Type B pancreatic cell (in vitro differentiated cells): ENCODE measurements at regions not wholly inside any gene's neighbourhood (a gene's known extent, or its start where the extent isn't known, plus 50 kb on each side); places are given as distances from the start of the nearest gene placed in this dataset.

Experiments
- DNase-seq: peaks from one replicate; pipeline ENCODE4 v3.0.0; 2021; ENCODE audit warnings: mixed read lengths; ENCODE audit not compliant: unreplicated experiment; ENCODE audit errors: extremely low spot score
- H3K27ac Mint-ChIP-seq: 2 replicates; pipeline ENCODE4 v1.8.0; 2021; ENCODE audit warnings: mild to moderate bottlenecking, mixed read lengths
- H3K27me3 Mint-ChIP-seq: 2 replicates; pipeline ENCODE4 v1.8.0; 2021; ENCODE audit warnings: mixed read lengths
- H3K36me3 Mint-ChIP-seq: 2 replicates; pipeline ENCODE4 v1.8.0; 2021; ENCODE audit warnings: mixed read lengths
- H3K4me1 Mint-ChIP-seq: one replicate; pipeline ENCODE4 v1.8.0; 2021; ENCODE audit warnings: mixed read lengths; ENCODE audit not compliant: unreplicated experiment
- H3K4me3 Mint-ChIP-seq: 2 replicates; pipeline ENCODE4 v1.8.0; 2021; ENCODE audit warnings: mild to moderate bottlenecking, mixed read lengths
- H3K9me3 Mint-ChIP-seq: 2 replicates; pipeline ENCODE4 v1.8.0; 2021; ENCODE audit warnings: mixed read lengths
- TF ChIP-seq, protein P1 (sequence below): fragments of 200-600 bp; sonication (generic); conservative IDR thresholded peaks from 2 replicates; pipeline ENCODE4 v1.5.0; 2021; ENCODE audit warnings: antibody characterized with exemption, mild to moderate bottlenecking

DNA sequence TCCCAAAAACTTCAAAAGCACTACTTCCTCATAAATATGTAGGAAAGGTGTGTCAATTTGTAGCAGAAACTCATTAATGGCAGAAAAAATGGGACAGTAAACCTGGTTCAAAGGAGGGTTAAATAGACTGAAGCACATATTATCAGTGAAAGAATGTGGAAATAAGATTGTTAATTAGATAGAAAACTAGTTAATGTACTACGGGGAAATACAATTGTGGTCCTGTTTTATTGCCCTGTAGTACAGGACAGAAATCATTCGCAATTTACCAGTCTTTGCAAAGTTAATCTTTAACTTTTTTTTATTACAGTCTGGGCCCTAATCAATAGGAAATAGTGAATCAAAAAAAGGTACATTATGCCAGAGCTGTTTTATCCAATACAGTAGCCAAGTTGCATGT lies 82.0 kb upstream of the PAK5 start:
- no peaks in the 10 kb centered on the region for H3K9me3 Mint-ChIP-seq
- no peak overlapping the region for H3K27ac Mint-ChIP-seq
- H3K36me3 Mint-ChIP-seq = no peaks in the 10 kb centered on the region
- DNase-seq = no peak
- H3K27me3 Mint-ChIP-seq = peaks cover 16% of the 10 kb centered on the region
- TF ChIP-seq, protein P1, sequence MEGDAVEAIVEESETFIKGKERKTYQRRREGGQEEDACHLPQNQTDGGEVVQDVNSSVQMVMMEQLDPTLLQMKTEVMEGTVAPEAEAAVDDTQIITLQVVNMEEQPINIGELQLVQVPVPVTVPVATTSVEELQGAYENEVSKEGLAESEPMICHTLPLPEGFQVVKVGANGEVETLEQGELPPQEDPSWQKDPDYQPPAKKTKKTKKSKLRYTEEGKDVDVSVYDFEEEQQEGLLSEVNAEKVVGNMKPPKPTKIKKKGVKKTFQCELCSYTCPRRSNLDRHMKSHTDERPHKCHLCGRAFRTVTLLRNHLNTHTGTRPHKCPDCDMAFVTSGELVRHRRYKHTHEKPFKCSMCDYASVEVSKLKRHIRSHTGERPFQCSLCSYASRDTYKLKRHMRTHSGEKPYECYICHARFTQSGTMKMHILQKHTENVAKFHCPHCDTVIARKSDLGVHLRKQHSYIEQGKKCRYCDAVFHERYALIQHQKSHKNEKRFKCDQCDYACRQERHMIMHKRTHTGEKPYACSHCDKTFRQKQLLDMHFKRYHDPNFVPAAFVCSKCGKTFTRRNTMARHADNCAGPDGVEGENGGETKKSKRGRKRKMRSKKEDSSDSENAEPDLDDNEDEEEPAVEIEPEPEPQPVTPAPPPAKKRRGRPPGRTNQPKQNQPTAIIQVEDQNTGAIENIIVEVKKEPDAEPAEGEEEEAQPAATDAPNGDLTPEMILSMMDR = no peak
- H3K4me1 Mint-ChIP-seq = peaks cover 13% of the 10 kb centered on the region
- H3K4me3 Mint-ChIP-seq = no peak overlapping the region

DNA sequence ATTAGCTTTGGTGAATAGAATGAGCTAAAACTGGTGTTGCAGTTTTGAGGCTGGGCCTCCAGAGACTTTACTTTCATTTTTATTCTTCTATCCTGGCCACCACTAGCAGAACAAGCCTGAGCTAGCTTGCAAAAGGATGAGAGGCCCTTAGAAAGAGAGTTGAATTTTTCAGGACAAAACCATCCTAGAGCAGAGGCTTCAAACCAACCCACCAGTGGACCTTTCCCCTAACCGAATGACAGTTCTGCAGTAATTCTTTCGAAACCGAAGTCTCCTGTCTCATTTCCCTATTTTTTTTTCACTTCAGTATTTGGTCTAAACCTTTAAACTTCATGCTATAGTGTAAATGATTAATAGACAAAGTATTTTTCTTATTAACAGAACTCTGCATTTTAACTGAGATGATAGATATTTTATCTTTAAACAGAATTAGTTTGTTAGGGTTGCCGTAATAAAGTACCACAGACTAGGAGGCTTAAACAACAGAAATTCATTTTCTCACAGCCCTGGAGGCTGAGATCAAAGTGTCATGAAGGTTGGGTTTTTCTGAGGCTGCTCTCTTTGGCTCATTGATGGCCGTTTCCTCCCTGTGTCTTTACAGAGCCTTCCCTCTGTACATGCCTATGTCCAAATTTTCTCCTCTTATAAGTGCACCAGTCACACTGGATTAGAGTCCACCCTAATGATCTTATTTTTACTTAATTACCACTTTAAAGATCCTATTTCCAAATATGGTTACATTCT lies 80.6 kb upstream of the PAK5 start:
- no peak overlapping the region for H3K27ac Mint-ChIP-seq
- no peaks in the 10 kb centered on the region for H3K9me3 Mint-ChIP-seq

DNA sequence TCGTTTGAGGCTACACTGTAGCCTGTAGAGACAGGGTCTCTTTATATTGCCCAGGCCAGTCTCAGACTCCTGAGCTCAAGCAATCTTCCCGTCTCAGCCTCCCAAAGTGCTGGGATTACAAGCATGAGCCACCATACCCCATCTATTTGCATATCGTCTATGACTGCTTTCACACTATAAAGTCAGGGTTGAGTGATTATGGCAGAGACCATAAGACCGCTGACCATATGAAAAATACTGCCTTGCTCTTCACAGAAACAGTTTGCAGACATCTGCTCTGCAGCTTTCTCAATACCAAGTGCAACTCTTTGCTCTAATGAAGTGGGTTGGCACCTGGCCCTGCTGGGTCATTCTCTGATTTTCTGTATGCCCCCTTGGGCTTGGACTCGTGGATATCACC lies 79.5 kb upstream of the PAK5 start:
- Mint-ChIP-seq H3K27ac (no peak overlapping the region), H3K9me3 (no peaks in the 10 kb centered on the region), H3K4me3 (no peak overlapping the region), H3K36me3 (no peaks in the 10 kb centered on the region), H3K4me1 (peaks cover 13% of the 10 kb centered on the region), H3K27me3 (peaks cover 25% of the 10 kb centered on the region)
- TF ChIP-seq, protein P1 = no peak
- no peak for DNase-seq

More for the DNA sequence above, 80.6 kb upstream of the PAK5 start:
- no peak overlapping the region for H3K4me3 Mint-ChIP-seq
- H3K4me1 Mint-ChIP-seq = peaks cover 13% of the 10 kb centered on the region
- TF ChIP-seq, protein P1 = no peak
- peaks cover 24% of the 10 kb centered on the region for H3K27me3 Mint-ChIP-seq
- H3K36me3 Mint-ChIP-seq = no peaks in the 10 kb centered on the region
- DNase-seq = no peak

- H3K4me1 Mint-ChIP-seq = peaks cover 13% of the 10 kb centered on the region
- peaks cover 32% of the 10 kb centered on the region for H3K27me3 Mint-ChIP-seq
- TF ChIP-seq, protein P1 = no peak
- no peaks in the 10 kb centered on the region for H3K36me3 Mint-ChIP-seq
- no peak overlapping the region for H3K27ac Mint-ChIP-seq
- DNase-seq = no peak
- H3K9me3 Mint-ChIP-seq = no peaks in the 10 kb centered on the region
- no peak overlapping the region for H3K4me3 Mint-ChIP-seq
Observed at GRCh38 chr20:9916761-9917160, 77.9 kb upstream of the PAK5 start.

DNA sequence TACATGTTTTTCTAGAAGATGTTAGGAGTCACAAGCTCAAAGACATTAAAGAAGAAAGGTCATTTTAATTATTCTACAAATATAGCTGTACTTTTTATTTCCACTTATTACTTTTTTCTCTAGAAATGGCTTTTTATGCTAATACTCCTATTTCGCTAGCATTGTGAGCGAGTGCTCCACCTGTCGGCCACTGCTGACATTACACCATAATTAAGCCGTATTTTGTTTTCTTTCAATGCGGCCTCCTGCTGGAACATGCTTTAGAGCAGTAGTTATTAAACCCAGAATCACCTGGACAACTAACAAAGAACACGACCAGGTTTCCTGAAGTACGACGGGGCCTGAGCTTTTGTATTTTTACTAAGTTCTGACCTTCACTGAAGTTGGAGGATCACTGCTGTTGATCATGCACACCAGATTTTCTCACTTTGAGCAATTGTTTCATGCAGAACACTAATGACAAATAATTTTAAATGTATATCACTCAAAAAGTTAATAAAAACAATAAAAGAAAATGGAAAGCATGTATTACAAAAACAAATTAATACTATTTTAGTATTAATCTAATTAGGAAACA lies 74.1 kb upstream of the PAK5 start:
- no peak for DNase-seq
- TF ChIP-seq, protein P1 = peak; percentile 89
- no peaks in the 10 kb centered on the region for H3K36me3 Mint-ChIP-seq
- H3K9me3 Mint-ChIP-seq = no peaks in the 10 kb centered on the region
- peaks cover 13% of the 10 kb centered on the region for H3K4me1 Mint-ChIP-seq
- H3K27me3 Mint-ChIP-seq = peaks cover 53% of the 10 kb centered on the region
- no peak overlapping the region for H3K27ac Mint-ChIP-seq
- H3K4me3 Mint-ChIP-seq = no peak overlapping the region
